C4-2B (cell line): ENCODE measurements at regions not wholly inside any gene's neighbourhood (a gene's known extent, or its start where the extent isn't known, plus 50 kb on each side); places are given as distances from the start of the nearest gene placed in this dataset.

Experiments used
- ZFX ChIP-seq: fragments of 450-650 bp; IDR thresholded peaks from 2 replicates; pipeline ENCODE4 v1.6.1; 2017
- TF ChIP-seq, protein P1 (sequence below): fragments of 450-650 bp; conservative IDR thresholded peaks from 2 replicates; pipeline ENCODE4 v1.5.1; 2017; ENCODE audit warnings: mild to moderate bottlenecking

DNA sequence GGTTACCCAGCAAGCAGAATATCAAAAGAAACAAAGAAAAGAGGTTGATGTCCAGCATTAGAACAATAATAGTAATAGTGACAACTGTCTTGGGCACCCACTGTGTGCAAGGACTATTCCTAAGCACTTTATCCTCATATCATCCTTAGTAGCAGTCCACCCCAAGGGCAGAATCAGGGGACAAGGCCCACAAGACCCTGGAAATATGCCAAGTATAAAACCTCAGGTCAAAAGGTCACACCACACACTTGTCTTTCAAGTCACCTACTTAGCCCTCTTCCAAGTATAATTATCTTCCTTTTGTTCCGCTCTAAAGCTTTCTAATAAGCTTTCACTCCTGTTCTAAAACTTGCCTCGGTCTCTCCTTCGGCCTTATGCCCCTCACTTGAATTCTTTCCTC, 124.0 kb upstream of the STT3B start:
- TF ChIP-seq, protein P1, sequence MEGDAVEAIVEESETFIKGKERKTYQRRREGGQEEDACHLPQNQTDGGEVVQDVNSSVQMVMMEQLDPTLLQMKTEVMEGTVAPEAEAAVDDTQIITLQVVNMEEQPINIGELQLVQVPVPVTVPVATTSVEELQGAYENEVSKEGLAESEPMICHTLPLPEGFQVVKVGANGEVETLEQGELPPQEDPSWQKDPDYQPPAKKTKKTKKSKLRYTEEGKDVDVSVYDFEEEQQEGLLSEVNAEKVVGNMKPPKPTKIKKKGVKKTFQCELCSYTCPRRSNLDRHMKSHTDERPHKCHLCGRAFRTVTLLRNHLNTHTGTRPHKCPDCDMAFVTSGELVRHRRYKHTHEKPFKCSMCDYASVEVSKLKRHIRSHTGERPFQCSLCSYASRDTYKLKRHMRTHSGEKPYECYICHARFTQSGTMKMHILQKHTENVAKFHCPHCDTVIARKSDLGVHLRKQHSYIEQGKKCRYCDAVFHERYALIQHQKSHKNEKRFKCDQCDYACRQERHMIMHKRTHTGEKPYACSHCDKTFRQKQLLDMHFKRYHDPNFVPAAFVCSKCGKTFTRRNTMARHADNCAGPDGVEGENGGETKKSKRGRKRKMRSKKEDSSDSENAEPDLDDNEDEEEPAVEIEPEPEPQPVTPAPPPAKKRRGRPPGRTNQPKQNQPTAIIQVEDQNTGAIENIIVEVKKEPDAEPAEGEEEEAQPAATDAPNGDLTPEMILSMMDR: no peak
- TF ChIP-seq ZFX: no peak
